Psoas muscle (tissue), 7 donors: ENCODE measurements at regions not wholly inside any gene's neighbourhood (a gene's known extent, or its start where the extent isn't known, plus 50 kb on each side); places are given as distances from the start of the nearest gene placed in this dataset.

Experiments used
- ATAC-seq, 4 donors: fragments of 200-7000 bp; cut with Tn5 transposase; one replicate each; pipeline ENCODE4 v1.9.1; 2020; ENCODE audit warnings: moderate library complexity in 3 of 4, mild to moderate bottlenecking in 2 of 4
- DNase-seq, 2 donors: peaks; one replicate each; pipeline ENCODE4 v3.0.0-alpha.2; 2020
- H3K27ac ChIP-seq: fragments of 200-600 bp; one replicate; pipeline ENCODE4 v1.8.0; 2022
- H3K27me3 ChIP-seq, 3 donors: fragments of 200-600 bp in 1 of 3; one replicate each; pipeline versions ENCODE4 v1.6.1 to v1.8.0; 2013 to 2022; ENCODE audit warnings: low read length in 2 of 3, mild to moderate bottlenecking in 2 of 3, moderate library complexity in 1 of 3; ENCODE audit not compliant: insufficient read depth in 3 of 3
- H3K36me3 ChIP-seq, 2 donors: fragments of 200-600 bp in 1 of 2; one replicate each; pipeline versions ENCODE4 v1.6.1 to v1.8.0; 2013 to 2022; ENCODE audit warnings: low read depth in 1 of 2, mild to moderate bottlenecking in 1 of 2, moderate library complexity in 1 of 2; ENCODE audit not compliant: insufficient read depth in 1 of 2
- H3K4me1 ChIP-seq: fragments of 200-600 bp; one replicate; pipeline ENCODE4 v1.8.0; 2022
- H3K4me3 ChIP-seq: fragments of 200-600 bp; one replicate; pipeline ENCODE4 v1.8.0; 2022; ENCODE audit warnings: mild to moderate bottlenecking
- H3K9me3 ChIP-seq: fragments of 200-600 bp; one replicate; pipeline ENCODE4 v1.8.0; 2022
- WGBS, 3 donors: extraction: QIAGEN DNeasy Blood & Tissue Kit; methylation state at CpG; one replicate each; pipeline versions ENCODE4 v1.1.6 to v1.1.7; 2013; 5-methylcytosine and 5-hydroxymethylcytosine counted together
- intact Hi-C, 2 donors: fragments of 100-400 bp; cut with DNase I; formaldehyde crosslinking; loops; one replicate each; pipeline versions ENCODE4 v1.11.0 to v1.14.2; 2022
- TF ChIP-seq, protein P1 (sequence below): fragments of 200-600 bp; IDR thresholded peaks from one replicate; pipeline ENCODE4 v1.8.0; 2022; ENCODE audit warnings: antibody characterized with exemption
- donor health status: healthy with polysubstance abuse.
- donor health status: DM: no; HTN: no; CAD: no; lungs with moderate emphysema.
- donor health status: Bipolar disorder and iron deficiency.
- donor health status: healthy.
- donor health status: DM: yes; HTN: yes; CAD: no.
- donor health status: DM: no; HTN: no; CAD: no.
- donor health status: DM: yes; HTN: yes; CAD: no.

DNA sequence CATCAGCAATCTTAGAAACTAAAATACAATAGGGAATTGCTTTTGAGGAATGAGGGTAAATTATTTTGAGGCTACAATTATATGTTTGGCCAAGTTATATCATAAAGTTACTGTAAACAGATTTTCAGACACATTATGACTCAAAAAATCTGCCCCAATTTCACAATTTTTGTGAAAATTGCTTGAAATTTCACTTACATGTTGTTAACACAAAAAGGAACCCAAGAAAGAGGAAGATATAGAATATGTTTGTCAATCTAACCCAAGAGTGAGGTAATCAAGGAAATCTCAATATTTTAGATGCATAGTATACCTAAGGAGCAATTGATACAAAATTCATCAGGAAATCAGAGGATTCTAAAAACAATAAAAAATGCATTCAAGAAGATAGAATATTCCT, 73.9 kb upstream of the FNDC3A start:
- DNase-seq (no peak), ATAC-seq (no peak)
- H3K36me3 ChIP-seq = no peaks in the 10 kb centered on the region
- TF ChIP-seq, protein P1, sequence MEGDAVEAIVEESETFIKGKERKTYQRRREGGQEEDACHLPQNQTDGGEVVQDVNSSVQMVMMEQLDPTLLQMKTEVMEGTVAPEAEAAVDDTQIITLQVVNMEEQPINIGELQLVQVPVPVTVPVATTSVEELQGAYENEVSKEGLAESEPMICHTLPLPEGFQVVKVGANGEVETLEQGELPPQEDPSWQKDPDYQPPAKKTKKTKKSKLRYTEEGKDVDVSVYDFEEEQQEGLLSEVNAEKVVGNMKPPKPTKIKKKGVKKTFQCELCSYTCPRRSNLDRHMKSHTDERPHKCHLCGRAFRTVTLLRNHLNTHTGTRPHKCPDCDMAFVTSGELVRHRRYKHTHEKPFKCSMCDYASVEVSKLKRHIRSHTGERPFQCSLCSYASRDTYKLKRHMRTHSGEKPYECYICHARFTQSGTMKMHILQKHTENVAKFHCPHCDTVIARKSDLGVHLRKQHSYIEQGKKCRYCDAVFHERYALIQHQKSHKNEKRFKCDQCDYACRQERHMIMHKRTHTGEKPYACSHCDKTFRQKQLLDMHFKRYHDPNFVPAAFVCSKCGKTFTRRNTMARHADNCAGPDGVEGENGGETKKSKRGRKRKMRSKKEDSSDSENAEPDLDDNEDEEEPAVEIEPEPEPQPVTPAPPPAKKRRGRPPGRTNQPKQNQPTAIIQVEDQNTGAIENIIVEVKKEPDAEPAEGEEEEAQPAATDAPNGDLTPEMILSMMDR = no peak
- H3K4me1 ChIP-seq = no peaks in the 10 kb centered on the region
- intact Hi-C loops = no loop called here
- no peaks in the 10 kb centered on the region for H3K9me3 ChIP-seq
- H3K27me3 ChIP-seq = peaks cover 0 to 13% (median 5%) of the 10 kb centered on the region in 3 donors
- H3K27ac ChIP-seq = no peak overlapping the region
- no peak overlapping the region for H3K4me3 ChIP-seq

DNA sequence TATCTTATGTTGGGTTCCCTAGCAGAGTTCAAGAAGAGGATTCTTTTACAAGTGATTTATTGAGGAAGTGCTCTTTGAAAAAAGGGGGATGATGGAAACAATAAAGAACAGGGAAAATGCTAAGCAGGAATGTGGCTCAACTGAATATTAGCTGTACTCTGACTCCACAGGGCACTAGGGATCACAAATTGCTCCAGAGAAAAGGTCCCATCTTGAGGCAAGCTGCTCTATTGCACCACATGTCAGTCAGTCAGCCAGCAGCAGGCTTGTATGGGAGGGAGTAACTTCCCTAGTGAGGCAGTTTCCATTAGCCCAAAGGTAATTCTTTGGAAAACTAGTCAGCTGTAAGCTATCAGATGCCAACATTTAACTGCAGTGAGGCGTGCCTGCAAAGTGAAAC, 73.3 kb upstream of the FNDC3A start:
- H3K9me3 ChIP-seq = no peaks in the 10 kb centered on the region
- intact Hi-C loops = no loop called here
- no peak overlapping the region for H3K27ac ChIP-seq
- TF ChIP-seq, protein P1 = no peak
- H3K27me3 ChIP-seq = peaks cover 0 to 13% (median 5%) of the 10 kb centered on the region in 3 donors
- H3K4me1 ChIP-seq = no peaks in the 10 kb centered on the region
- 14 to 27% (median 23%) methylated on average over 1 of the region's 1 CpG for WGBS, 3 donors
- DNase-seq = no peak
- H3K36me3 ChIP-seq = no peaks in the 10 kb centered on the region
- no peak for ATAC-seq
- no peak overlapping the region for H3K4me3 ChIP-seq

DNA sequence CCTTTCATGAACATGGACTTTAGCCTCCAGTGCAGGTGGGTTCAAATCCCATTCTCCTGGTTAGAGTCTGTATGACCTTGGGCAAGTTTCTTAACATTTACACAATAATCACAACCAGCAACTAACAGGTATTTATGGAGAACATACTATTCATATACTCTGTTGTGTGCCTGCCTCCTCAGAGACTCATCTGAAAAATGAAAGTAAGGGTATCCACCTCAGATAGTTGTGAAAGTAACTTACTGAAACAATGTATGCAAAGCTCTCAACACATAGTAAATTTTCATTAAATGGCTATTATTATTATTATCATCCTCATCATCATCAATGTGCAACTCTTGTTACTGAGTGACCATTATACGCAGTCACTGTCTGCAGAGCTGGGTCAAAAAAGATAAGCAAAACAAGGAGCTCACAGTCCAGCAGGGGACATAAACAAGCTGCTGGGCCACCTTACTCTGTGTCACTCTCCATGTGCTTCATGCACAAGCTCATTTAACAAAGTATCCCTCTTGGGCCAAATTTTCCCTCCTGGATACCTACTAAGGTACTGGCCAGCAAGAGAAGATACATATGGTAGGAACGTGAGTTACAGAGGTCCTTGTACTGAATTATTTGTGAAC, 70.9 kb upstream of the FNDC3A start:
- no peak for ATAC-seq
- intact Hi-C loops = no loop called here

DNA sequence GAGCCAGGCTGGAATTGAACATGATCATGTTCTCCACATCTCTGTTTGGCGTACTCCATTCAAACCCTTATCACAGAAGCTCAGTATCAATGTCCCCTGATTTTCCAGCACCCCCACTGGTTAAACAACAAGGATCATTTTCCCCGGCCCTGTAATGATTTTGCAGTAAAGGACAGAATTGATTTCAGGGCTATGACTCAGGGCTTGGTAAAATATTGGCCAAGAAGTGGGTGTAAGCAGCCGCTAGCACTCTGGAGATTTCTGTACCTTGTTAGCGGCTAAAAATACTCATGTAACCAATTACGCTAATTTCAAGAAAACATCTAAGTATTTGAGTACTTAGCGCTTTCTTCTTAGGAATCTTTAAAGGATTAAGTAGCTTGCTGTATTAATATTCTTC, 69.5 kb upstream of the FNDC3A start:
- no peak overlapping the region for H3K4me3 ChIP-seq

More for the DNA sequence above, 70.9 kb upstream of the FNDC3A start:
- TF ChIP-seq, protein P1 = no peak
- 91 to 92% (median 91%) methylated on average over 2 of the region's 2 CpGs for WGBS, 3 donors
- no peaks in the 10 kb centered on the region for H3K4me1 ChIP-seq
- H3K36me3 ChIP-seq = no peaks in the 10 kb centered on the region
- no peaks in the 10 kb centered on the region for H3K9me3 ChIP-seq
- DNase-seq = no peak
- H3K4me3 ChIP-seq = no peak overlapping the region
- H3K27me3 ChIP-seq = no peaks in the 10 kb centered on the region
- H3K27ac ChIP-seq = no peak overlapping the region

More for the DNA sequence above, 69.5 kb upstream of the FNDC3A start:
- H3K4me1 ChIP-seq = no peaks in the 10 kb centered on the region
- no peaks in the 10 kb centered on the region for H3K9me3 ChIP-seq
- no peaks in the 10 kb centered on the region for H3K36me3 ChIP-seq
- ATAC-seq (no peak), DNase-seq (no peak)
- H3K27me3 ChIP-seq = no peaks in the 10 kb centered on the region
- H3K27ac ChIP-seq = no peak overlapping the region
- WGBS, 3 donors = 81 to 84% (median 83%) methylated on average over 6 of the region's 6 CpGs
- intact Hi-C loops = no loop called here
- TF ChIP-seq, protein P1 = no peak
